H1 (cell line): ENCODE measurements at regions not wholly inside any gene's neighbourhood (a gene's known extent, or its start where the extent isn't known, plus 50 kb on each side); places are given as distances from the start of the nearest gene placed in this dataset.

Experiments used
- BACH1 ChIP-seq: IDR thresholded peaks from 2 replicates; pipeline ENCODE4 v1.6.1; 2012; ENCODE audit warnings: low read length, improper control_type of control experiment
- BRCA1 ChIP-seq: IDR thresholded peaks from 2 replicates; pipeline ENCODE4 v1.6.1; 2012; ENCODE audit warnings: low read depth, low read length, improper control_type of control experiment
- CBX5 ChIP-seq: fragments of 300-800, 300-1000 bp; sonication (generic); IDR thresholded peaks from 2 replicates; pipeline ENCODE4 v1.7.1; 2016; ENCODE audit warnings: antibody characterized with exemption, low read length, low read depth
- CEBPB ChIP-seq: IDR thresholded peaks from 2 replicates; pipeline ENCODE4 v1.6.1; 2012; ENCODE audit warnings: low read depth, low read length
- CREB1 ChIP-seq: IDR thresholded peaks from 2 replicates; pipeline ENCODE4 v1.6.1; 2012; ENCODE audit warnings: inconsistent platforms
- JUND ChIP-seq: IDR thresholded peaks from 2 replicates; pipeline ENCODE4 v1.6.1; 2011; ENCODE audit warnings: mild to moderate bottlenecking, improper control_type of control experiment, low read length
- RAD21 ChIP-seq, 2 experiments: IDR thresholded peaks in 1 of 2; conservative IDR thresholded peaks in 1 of 2; 2 replicates each; pipeline ENCODE4 v1.6.1; 2011; ENCODE audit warnings: low read depth in 2 of 2, low read length in 2 of 2, improper control_type of control experiment in 1 of 2, inconsistent platforms in 1 of 2, mild to moderate bottlenecking in 1 of 2, moderate library complexity in 1 of 2
- SP1 ChIP-seq: IDR thresholded peaks from 2 replicates; pipeline ENCODE4 v1.6.1; 2011; ENCODE audit warnings: low read depth, low read length
- SP2 ChIP-seq: IDR thresholded peaks from 2 replicates; pipeline ENCODE4 v1.6.1; 2012; ENCODE audit warnings: mild to moderate bottlenecking, low read length, inconsistent platforms
- TF ChIP-seq, protein P1 (sequence below): fragments of 300-600 bp; sonication (generic); IDR thresholded peaks from 2 replicates; pipeline ENCODE4 v1.7.1; 2012; ENCODE audit warnings: low read length, moderate library complexity, mild to moderate bottlenecking, inconsistent platforms; ENCODE audit not compliant: insufficient replicate concordance

DNA sequence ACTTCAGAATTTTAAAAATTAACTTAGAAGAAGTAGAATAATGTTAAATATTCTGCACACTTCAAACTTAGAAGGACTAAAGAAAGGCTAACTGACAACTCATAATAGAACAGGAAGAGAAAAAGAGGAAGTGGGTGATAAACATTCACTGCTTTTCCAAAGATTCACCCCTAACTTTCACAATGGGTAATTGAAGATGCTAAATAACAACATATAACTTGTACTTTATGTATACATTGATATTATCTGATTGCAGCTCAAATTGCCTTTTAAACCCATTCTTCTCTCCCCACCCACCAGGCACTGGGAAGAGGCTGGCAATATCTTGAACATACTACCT lies 376.6 kb downstream of the EFNA5 start (continued):
- TF ChIP-seq, protein P1, sequence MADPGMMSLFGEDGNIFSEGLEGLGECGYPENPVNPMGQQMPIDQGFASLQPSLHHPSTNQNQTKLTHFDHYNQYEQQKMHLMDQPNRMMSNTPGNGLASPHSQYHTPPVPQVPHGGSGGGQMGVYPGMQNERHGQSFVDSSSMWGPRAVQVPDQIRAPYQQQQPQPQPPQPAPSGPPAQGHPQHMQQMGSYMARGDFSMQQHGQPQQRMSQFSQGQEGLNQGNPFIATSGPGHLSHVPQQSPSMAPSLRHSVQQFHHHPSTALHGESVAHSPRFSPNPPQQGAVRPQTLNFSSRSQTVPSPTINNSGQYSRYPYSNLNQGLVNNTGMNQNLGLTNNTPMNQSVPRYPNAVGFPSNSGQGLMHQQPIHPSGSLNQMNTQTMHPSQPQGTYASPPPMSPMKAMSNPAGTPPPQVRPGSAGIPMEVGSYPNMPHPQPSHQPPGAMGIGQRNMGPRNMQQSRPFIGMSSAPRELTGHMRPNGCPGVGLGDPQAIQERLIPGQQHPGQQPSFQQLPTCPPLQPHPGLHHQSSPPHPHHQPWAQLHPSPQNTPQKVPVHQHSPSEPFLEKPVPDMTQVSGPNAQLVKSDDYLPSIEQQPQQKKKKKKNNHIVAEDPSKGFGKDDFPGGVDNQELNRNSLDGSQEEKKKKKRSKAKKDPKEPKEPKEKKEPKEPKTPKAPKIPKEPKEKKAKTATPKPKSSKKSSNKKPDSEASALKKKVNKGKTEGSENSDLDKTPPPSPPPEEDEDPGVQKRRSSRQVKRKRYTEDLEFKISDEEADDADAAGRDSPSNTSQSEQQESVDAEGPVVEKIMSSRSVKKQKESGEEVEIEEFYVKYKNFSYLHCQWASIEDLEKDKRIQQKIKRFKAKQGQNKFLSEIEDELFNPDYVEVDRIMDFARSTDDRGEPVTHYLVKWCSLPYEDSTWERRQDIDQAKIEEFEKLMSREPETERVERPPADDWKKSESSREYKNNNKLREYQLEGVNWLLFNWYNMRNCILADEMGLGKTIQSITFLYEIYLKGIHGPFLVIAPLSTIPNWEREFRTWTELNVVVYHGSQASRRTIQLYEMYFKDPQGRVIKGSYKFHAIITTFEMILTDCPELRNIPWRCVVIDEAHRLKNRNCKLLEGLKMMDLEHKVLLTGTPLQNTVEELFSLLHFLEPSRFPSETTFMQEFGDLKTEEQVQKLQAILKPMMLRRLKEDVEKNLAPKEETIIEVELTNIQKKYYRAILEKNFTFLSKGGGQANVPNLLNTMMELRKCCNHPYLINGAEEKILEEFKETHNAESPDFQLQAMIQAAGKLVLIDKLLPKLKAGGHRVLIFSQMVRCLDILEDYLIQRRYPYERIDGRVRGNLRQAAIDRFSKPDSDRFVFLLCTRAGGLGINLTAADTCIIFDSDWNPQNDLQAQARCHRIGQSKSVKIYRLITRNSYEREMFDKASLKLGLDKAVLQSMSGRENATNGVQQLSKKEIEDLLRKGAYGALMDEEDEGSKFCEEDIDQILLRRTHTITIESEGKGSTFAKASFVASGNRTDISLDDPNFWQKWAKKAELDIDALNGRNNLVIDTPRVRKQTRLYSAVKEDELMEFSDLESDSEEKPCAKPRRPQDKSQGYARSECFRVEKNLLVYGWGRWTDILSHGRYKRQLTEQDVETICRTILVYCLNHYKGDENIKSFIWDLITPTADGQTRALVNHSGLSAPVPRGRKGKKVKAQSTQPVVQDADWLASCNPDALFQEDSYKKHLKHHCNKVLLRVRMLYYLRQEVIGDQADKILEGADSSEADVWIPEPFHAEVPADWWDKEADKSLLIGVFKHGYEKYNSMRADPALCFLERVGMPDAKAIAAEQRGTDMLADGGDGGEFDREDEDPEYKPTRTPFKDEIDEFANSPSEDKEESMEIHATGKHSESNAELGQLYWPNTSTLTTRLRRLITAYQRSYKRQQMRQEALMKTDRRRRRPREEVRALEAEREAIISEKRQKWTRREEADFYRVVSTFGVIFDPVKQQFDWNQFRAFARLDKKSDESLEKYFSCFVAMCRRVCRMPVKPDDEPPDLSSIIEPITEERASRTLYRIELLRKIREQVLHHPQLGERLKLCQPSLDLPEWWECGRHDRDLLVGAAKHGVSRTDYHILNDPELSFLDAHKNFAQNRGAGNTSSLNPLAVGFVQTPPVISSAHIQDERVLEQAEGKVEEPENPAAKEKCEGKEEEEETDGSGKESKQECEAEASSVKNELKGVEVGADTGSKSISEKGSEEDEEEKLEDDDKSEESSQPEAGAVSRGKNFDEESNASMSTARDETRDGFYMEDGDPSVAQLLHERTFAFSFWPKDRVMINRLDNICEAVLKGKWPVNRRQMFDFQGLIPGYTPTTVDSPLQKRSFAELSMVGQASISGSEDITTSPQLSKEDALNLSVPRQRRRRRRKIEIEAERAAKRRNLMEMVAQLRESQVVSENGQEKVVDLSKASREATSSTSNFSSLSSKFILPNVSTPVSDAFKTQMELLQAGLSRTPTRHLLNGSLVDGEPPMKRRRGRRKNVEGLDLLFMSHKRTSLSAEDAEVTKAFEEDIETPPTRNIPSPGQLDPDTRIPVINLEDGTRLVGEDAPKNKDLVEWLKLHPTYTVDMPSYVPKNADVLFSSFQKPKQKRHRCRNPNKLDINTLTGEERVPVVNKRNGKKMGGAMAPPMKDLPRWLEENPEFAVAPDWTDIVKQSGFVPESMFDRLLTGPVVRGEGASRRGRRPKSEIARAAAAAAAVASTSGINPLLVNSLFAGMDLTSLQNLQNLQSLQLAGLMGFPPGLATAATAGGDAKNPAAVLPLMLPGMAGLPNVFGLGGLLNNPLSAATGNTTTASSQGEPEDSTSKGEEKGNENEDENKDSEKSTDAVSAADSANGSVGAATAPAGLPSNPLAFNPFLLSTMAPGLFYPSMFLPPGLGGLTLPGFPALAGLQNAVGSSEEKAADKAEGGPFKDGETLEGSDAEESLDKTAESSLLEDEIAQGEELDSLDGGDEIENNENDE, result no peak
- TF ChIP-seq SP2 (no peak), CBX5 (no peak), CEBPB (no peak), BACH1 (no peak), BRCA1 (no peak), CREB1 (no peak), RAD21 (IDR thresholded peaks at IDR 0.05 in 1 of 2, conservative IDR thresholded peaks at IDR 0.05 in 1 of 2; ENCODE audit: low read depth in 2 of 2, low read length in 2 of 2) (no peak), SP1 (no peak), JUND (no peak)
